GM23338 (cell line): ENCODE measurements at regions not wholly inside any gene's neighbourhood (a gene's known extent, or its start where the extent isn't known, plus 50 kb on each side); places are given as distances from the start of the nearest gene placed in this dataset.

Experiments used
- CREB1 ChIP-seq: fragments of 250-450 bp; sonication (Bioruptor Pico); IDR thresholded peaks from 2 replicates; pipeline ENCODE4 v1.5.0; 2020; ENCODE audit warnings: low read depth, mild to moderate bottlenecking, moderate library complexity
- CTCF ChIP-seq, 2 experiments: fragments of 200-600 bp in 1 of 2; sonication (generic) in 1 of 2; conservative IDR thresholded peaks; 2 replicates each; pipeline versions ENCODE4 v1.5.1 to v1.6.1; 2016 to 2017; ENCODE audit warnings: antibody characterized with exemption in 2 of 2, low read depth in 2 of 2, mild to moderate bottlenecking in 2 of 2, moderate library complexity in 1 of 2

- TF ChIP-seq CTCF (conservative IDR thresholded peaks at IDR 0.05; ENCODE audit: low read depth in 2 of 2) (no peak), CREB1 (CRISPR knock-in tag) (no peak)
Observed at GRCh38 chr7:109125001-109125400, 555.3 kb downstream of the DNAJB9 start.
